Stimulated activated CD4-positive, alpha-beta T cell treated with anti-CD3 and anti-CD28 coated beads, Interleukin-15, amount 100 ng/mL, for 48 hours (primary cell): ENCODE measurements at regions not wholly inside any gene's neighbourhood (a gene's known extent, or its start where the extent isn't known, plus 50 kb on each side); places are given as distances from the start of the nearest gene placed in this dataset.
"Not testable (repeated sequence)": the region's sequence is repeated elsewhere in the genome, so short reads cannot be mapped to it uniquely, and the experiment has no call there.

Source experiments
- DNase-seq, 2 donors: peaks; one replicate each; pipeline ENCODE4 v3.0.0-alpha.2; 2020; ENCODE audit warnings: low read depth in 2 of 2

DNA sequence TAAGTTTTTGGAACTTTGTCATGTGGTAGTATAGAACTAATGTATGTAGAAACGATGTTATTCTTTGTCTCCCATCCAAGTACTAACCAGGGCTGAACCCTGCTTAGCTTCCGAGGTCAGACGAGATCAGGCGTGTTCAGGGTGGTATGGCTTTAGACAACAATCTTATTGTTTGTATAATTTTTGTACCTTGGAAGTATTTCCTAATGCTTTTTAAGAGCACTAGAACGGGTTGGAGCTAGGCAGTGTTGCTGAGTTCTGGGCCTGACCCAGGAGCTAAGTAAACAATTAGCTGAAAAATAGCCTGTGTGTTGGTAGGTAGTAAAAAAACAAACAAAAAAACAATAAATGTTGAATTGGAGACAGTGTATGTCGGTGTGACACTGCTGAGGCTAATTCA is 244.3 kb downstream of the EMP1 start:
- no peak for DNase-seq

GRCh38 chr12:13437541-13437940 is 241.0 kb downstream of the EMP1 start:
- DNase-seq, result no peak

GRCh38 chr12:13436696-13437391 is 240.3 kb downstream of the EMP1 start:
- DNase-seq, result no peak

GRCh38 chr12:13436182-13436581 is 239.7 kb downstream of the EMP1 start:
- DNase-seq, result no peak

GRCh38 chr12:13435235-13435933 is 238.9 kb downstream of the EMP1 start:
- DNase-seq, result no peak

GRCh38 chr12:13433768-13434167 is 237.2 kb downstream of the EMP1 start:
- no peak for DNase-seq

- DNase-seq, result no peak
Measured at GRCh38 chr12:13431041-13431440, 234.5 kb downstream of the EMP1 start.

- no peak for DNase-seq
Measured at GRCh38 chr12:13428538-13429265, 232.2 kb downstream of the EMP1 start.

DNA sequence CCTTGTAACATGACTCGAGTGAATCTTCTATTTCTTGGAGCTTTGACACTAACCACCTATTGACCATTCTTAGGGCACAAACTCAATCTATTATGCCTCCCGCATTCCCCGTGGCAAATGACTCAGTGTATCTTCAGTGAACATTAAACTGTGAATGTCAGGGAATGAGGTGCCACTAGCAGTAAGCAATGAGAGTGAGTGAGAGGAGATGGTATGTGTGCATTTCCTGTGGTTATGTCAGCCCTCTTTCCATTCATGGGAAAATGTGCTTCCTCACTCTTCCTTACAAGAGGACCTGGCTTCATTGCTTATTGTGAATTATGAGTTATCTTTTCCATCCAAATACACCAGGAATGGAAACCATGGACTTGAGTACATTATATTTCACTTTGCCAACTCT is 229.2 kb downstream of the EMP1 start:
- DNase-seq, result no peak

- DNase-seq, result no peak
Measured at GRCh38 chr12:13422291-13422690, 225.8 kb downstream of the EMP1 start.

DNA sequence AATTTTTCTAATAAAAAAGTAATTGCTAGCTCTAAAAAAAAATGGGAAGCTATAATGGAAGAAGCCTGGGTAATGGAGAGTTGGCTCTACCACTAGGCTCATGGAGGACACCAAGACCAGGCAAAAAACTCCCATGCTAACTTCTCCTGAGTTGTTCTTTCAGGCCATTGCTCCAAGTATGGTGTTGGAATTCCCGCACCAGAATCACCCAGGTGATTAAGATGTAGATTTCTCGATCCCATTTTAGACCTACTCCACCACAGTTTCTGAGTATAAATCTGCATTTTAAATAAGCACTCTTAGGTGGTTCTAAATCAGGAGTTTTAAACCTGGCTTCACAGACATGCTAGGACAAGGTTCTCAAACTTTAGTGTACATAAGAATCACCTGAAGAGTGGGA is 221.0 kb downstream of the EMP1 start:
- no peak for DNase-seq

DNA sequence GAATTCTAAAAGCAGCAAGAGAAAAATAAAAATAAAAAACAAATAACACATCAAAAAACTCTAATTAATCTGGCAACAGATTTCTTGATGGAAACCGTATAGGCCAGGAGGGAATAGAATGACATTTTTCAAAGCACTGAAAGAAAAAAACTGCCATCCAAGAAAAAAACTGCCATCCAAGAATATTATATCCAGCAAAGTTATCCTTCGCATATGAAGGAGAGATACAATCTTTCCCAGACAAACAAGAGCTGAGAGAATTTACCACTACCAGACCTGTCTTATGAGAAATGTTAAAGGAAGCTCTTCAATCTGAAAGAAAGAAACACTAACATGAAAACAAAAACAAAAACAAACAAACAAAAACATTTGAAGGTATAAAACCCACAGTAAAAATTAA is 214.8 kb downstream of the EMP1 start:
- DNase-seq, result no peak

DNA sequence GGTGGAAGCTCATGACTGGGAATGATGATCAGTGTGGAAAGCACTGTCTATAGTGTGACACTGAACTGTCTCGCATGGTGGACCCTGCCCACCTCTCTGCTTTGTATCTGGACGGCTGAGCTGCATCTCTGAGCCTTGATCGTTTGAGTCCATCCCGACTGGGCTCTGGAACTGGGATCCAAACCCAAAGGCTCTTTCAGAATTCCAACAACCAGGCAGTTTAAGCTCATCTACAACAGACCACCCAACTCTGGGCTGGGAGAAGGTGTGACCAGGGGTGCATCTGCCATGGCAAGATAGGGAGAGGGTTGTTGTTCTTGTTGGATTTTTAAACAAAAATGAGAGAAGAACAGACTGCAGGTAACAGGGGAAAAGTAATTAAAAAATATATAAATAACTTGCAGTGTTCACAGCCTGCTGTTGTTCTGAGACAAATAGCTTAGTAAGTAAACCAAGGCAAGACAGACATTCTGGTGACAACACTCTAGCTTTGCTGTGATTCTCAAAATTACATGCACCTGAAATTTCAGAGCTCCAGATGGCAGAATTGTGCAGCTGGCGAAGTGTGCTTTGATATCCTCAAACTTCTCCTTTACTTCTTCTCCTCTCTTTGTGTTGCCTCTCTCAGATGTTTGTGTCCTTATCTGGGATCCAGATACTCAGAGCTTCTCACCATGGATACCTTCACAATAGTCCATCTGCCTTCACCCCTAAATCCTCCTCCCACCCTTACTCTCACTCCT is 209.6 kb downstream of the EMP1 start:
- no peak for DNase-seq

DNA sequence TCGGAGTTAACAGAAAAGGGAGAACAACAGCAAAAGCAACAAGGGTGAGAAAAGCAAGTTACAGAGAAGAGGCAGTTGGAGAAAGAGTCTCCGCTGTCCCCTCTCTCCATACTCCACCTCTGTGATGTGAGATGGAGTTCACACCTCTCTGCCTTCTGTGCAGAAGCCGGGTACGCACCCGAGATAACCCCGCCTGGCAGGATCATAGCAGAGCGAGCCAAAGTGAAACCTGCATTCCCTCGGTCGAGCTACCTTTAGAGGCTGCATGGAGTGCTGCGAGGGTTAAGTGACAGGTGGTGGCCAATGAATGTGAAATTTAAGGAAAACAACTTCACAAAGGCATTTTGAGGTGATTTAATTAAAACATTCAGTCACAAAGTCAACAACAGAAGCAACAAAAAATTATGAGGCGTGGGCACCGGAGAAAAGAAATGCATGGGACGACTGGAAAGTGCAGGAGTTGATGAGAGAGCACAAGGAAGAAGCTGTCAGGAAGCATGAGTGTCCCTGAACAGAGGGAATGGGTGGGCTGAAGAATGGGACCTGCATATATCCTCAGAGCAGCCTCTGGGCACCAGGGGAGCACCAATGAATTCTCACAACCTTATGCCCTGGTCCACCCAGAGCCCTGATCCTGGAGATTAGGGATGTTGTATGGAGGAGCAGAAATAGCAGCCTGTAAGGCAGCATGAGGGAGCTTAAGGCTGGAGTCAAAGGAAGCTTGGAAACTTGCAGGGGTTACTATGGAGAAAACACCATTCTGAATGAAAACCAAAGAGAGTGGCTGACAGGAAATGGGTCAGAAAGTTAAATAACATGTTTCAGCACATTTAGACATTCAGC is 208.3 kb downstream of the EMP1 start:
- DNase-seq, result no peak

- DNase-seq, result no peak
Measured at GRCh38 chr12:13404111-13404628, 207.6 kb downstream of the EMP1 start.

DNA sequence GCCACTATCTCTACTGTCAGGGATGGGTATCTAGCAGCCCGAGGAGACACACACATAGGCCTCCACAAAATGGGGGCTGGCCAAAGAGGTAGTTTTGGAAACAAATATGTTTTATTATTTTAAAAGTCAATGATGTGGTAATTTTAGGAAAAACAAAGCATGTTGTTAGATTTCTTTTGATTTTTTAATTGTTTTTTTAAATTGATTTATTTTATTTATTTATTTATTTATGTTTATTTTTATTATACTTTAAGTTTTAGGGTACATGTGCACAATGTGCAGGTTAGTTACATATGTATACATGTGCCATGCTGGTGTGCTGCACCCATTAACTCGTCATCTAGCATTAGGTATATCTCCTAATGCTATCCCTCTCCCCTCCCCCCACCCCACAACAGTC is 194.8 kb downstream of the EMP1 start:
- not testable (repeated sequence) for DNase-seq

- DNase-seq, result no peak
Measured at GRCh38 chr12:13390918-13391317, 194.4 kb downstream of the EMP1 start.

DNA sequence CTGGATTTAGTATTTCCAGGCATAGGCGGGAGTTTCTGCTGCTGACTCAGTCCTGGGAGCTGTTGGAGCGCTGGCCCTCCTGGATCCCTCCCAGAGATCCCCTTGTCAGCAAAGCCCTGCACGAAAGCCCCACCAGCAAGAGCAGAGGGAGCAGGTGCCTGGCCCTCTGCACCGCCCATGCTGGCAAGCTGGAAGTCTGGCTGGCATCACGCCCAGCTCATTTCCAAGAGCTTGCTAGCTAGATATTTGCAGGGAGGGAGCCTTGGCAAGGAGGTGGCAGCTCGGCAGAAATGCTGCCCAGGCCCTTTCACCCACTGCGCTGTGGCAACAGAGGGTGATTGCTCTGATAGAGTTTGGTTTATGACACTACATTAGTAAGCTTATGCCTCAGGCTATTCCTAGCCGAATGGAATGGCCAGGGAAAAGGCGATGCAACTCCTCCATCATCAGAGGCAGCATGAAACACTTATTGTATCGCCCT is 193.9 kb downstream of the EMP1 start:
- DNase-seq, result no peak

DNA sequence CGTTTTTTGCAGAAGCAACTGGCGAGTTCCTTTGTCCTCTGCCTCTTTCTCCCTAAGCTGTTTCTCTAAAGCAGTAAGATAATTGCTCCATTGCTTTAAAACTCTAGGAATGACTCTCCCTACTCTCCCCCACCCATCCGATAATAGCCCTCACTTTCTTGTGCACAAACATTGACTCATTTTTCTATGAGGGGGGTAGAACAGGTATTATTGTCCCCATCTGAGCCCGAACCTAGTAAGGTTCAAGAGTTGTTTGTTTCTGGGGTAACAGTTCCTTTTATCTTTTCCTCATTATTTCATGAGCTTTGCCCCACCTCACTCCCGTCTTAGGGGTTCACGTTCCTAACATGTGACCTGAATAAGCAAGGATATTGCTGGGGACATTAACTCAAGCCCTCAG is 190.6 kb downstream of the EMP1 start:
- no peak for DNase-seq

DNA sequence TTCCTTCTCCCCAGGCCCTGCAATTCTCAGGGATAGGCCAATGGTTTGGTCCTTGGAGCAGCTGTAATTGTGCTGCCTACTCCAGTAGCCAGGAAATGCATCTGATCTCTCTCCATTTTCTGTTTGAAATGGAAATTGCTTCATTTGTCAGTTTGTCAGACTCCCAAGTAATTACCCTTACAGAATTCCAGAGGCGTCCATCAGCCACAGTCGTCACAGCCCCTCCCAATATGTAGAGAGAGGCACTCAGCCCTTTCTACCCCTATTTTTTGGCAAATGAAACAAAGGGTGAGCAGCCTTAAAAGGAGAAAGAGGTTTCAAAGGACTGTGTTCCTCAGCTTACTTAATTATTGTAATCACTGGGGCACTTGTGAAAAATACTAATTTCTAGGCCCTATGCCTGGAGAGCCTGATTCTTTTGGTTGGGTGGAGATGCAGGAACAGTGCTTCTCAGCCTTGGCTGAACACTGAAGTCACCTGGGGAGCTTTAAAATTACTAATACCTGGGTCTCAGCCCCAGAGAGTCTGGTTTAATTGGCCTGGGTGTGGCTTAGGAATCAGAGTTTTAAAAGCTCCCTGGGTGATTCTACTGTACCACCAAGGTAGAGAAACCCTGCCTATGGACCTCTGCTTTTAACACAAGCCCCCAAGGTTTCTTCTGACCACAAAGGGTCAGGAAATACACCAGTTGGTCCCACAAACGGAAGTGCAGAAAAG is 190.0 kb downstream of the EMP1 start:
- no peak for DNase-seq
